Breast epithelium (tissue), 4 donors: ENCODE measurements at regions not wholly inside any gene's neighbourhood (a gene's known extent, or its start where the extent isn't known, plus 50 kb on each side); places are given as distances from the start of the nearest gene placed in this dataset.
"Not testable (repeated sequence)": the region's sequence is repeated elsewhere in the genome, so short reads cannot be mapped to it uniquely, and the experiment has no call there.

Experiments used
- DNase-seq, 2 donors: peaks; one replicate each; pipeline ENCODE4 v3.0.0-alpha.2; 2019; ENCODE audit warnings: low spot score in 2 of 2
- H3K27ac ChIP-seq, 2 donors: fragments of 200-600 bp; sonication (generic) in 1 of 2; one replicate each; pipeline ENCODE4 v1.5.1; 2016 to 2019; ENCODE audit warnings: mild to moderate bottlenecking in 1 of 2
- H3K27me3 ChIP-seq, 2 donors: fragments of 200-600 bp; sonication (generic) in 1 of 2; one replicate each; pipeline versions ENCODE4 v1.5.1 to v1.6.0; 2017 to 2019; ENCODE audit warnings: control low read depth in 1 of 2, mild to moderate bottlenecking in 1 of 2
- H3K36me3 ChIP-seq: fragments of 200-600 bp; one replicate; pipeline ENCODE4 v1.5.1; 2019
- H3K4me1 ChIP-seq, 2 donors: fragments of 200-600 bp; sonication (generic); one replicate each; pipeline ENCODE4 v1.5.1; 2016 to 2019; ENCODE audit warnings: control low read depth in 1 of 2
- H3K4me3 ChIP-seq, 3 donors: fragments of 200-600 bp; sonication (generic); 1 replicate in 2 of 3; 2 replicates in 1 of 3; pipeline ENCODE4 v1.5.1; 2016 to 2019; ENCODE audit warnings: mild to moderate bottlenecking in 3 of 3, moderate library complexity in 2 of 3
- H3K9me3 ChIP-seq, 2 donors: fragments of 200-600 bp; sonication (generic) in 1 of 2; one replicate each; pipeline ENCODE4 v1.5.1; 2016 to 2019; ENCODE audit warnings: control low read depth in 1 of 2
- POLR2A ChIP-seq: fragments of 450-650 bp; IDR thresholded peaks from one replicate; pipeline ENCODE4 v1.6.1; 2016; ENCODE audit warnings: antibody characterized with exemption, mild to moderate bottlenecking, moderate library complexity
- POLR2AphosphoS5 ChIP-seq, 3 donors: sonication (generic); formaldehyde crosslinking; IDR thresholded peaks; one replicate each; pipeline ENCODE4 v1.6.1; 2017; ENCODE audit warnings: antibody characterized with exemption in 3 of 3
- intact Hi-C: fragments of 100-400 bp; cut with DNase I; formaldehyde crosslinking; loops from one replicate; pipeline ENCODE4 v1.15.1; 2023; ENCODE audit warnings: low total_unique reads
- TF ChIP-seq, protein P1 (sequence below), 3 donors: fragments of 450-650 bp; IDR thresholded peaks; one replicate each; pipeline ENCODE4 v1.5.1; 2016 to 2017; ENCODE audit warnings: antibody characterized with exemption in 3 of 3, mild to moderate bottlenecking in 3 of 3, moderate library complexity in 3 of 3

DNA sequence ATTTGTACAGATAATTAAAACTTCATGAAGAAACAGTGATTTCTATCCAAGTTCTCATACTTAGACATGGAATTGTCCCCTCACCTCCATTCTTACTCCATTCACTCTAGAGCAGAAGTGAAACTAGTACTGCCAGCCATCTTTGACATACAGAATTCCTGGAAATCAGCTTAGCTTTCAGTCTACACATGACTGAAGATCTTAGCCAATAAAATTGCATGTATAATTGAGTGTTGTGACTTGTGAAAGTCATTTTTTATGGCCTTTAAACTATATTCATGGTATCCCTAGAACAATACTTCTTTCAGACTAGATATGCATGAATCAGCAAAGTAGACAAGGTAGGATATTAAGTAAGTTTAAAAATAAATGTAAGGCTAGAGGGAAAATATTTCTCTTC is 705.2 kb upstream of the ZNF608 start:
- H3K36me3 ChIP-seq: no peaks in the 10 kb centered on the region
- no peak for TF ChIP-seq POLR2A
- TF ChIP-seq POLR2AphosphoS5 (IDR thresholded peaks at IDR 0.05): no peak
- TF ChIP-seq, protein P1, sequence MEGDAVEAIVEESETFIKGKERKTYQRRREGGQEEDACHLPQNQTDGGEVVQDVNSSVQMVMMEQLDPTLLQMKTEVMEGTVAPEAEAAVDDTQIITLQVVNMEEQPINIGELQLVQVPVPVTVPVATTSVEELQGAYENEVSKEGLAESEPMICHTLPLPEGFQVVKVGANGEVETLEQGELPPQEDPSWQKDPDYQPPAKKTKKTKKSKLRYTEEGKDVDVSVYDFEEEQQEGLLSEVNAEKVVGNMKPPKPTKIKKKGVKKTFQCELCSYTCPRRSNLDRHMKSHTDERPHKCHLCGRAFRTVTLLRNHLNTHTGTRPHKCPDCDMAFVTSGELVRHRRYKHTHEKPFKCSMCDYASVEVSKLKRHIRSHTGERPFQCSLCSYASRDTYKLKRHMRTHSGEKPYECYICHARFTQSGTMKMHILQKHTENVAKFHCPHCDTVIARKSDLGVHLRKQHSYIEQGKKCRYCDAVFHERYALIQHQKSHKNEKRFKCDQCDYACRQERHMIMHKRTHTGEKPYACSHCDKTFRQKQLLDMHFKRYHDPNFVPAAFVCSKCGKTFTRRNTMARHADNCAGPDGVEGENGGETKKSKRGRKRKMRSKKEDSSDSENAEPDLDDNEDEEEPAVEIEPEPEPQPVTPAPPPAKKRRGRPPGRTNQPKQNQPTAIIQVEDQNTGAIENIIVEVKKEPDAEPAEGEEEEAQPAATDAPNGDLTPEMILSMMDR (IDR thresholded peaks at IDR 0.05): no peak
- no peaks in the 10 kb centered on the region for H3K4me1 ChIP-seq
- H3K4me3 ChIP-seq: no peak overlapping the region
- H3K9me3 ChIP-seq: no peaks in the 10 kb centered on the region
- intact Hi-C loops: no loop called here
- DNase-seq: no peak
- no peaks in the 10 kb centered on the region for H3K27me3 ChIP-seq
- no peak overlapping the region for H3K27ac ChIP-seq

DNA sequence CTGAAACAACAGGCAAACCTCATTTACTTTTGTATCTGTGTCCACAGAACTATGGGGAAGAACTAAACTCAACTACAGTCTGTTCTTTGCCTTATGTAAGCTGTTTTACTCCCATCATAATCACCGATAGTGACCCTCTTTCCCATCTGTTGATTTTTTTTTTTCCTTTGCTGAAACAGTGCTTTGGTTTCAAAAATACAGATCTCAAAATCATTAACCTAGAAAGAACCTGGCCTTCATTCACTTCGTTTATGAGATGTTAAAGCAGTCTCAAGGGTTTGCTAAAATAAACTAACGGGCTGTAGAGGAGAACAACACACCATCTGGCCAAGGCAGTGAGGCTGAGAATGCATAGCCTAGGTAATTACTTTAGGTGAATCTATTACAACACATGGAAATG is 706.6 kb upstream of the ZNF608 start:
- no peaks in the 10 kb centered on the region for H3K27me3 ChIP-seq
- no peak overlapping the region for H3K27ac ChIP-seq
- TF ChIP-seq, protein P1 (IDR thresholded peaks at IDR 0.05): no peak
- TF ChIP-seq POLR2AphosphoS5 (IDR thresholded peaks at IDR 0.05): no peak
- TF ChIP-seq POLR2A: no peak
- H3K36me3 ChIP-seq: no peaks in the 10 kb centered on the region
- intact Hi-C loops: no loop called here
- H3K4me1 ChIP-seq: no peaks in the 10 kb centered on the region
- H3K9me3 ChIP-seq: no peaks in the 10 kb centered on the region
- no peak overlapping the region for H3K4me3 ChIP-seq
- DNase-seq: no peak

DNA sequence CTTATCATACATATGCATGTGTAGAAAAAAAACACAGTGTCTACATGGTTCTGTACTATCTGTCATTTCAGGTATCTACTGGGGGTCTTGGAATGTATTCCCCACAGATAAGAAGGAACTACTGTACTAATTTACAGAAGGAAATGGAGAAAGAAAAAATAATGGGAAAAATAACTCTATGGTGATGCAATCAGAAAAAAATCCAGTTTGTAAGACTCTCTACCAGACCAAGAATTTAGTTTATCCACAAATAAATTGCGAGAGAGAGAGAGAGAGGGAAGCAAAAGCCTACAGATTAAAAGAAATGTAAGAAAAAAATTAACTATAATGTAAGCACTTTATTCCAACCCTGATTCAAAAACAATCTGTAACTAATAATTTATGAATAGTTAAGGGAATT is 708.6 kb upstream of the ZNF608 start:
- H3K4me1 ChIP-seq: no peaks in the 10 kb centered on the region
- DNase-seq: no peak
- no peaks in the 10 kb centered on the region for H3K27me3 ChIP-seq
- no peak overlapping the region for H3K4me3 ChIP-seq
- intact Hi-C loops: no loop called here
- H3K36me3 ChIP-seq: no peaks in the 10 kb centered on the region
- H3K27ac ChIP-seq: no peak overlapping the region
- TF ChIP-seq POLR2AphosphoS5 (IDR thresholded peaks at IDR 0.05) (no peak), POLR2A (no peak)
- TF ChIP-seq, protein P1 (IDR thresholded peaks at IDR 0.05): no peak
- H3K9me3 ChIP-seq: no peaks in the 10 kb centered on the region

DNA sequence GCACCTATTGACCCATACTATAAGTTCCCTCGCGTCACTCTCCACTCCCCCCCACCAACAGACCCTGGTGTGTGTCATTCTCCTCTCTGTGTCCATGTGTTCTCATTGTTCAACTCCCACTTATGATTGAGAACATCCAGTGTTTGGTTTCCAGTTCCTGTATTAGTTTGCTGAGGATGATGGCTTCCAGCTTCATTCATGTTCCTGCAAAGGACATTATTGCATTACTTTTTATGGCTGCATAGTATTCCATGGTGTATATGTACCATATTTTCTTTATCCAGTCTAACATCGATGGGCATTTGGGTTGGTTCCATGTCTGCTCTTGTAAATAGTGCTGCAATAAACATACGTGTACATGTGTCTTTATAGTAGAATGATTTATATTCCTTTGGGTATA is 709.6 kb upstream of the ZNF608 start:
- H3K4me3 ChIP-seq, H3K36me3 ChIP-seq, H3K4me1 ChIP-seq, H3K27ac ChIP-seq, intact Hi-C loops, H3K27me3 ChIP-seq, DNase-seq, H3K9me3 ChIP-seq: not testable (repeated sequence)

DNA sequence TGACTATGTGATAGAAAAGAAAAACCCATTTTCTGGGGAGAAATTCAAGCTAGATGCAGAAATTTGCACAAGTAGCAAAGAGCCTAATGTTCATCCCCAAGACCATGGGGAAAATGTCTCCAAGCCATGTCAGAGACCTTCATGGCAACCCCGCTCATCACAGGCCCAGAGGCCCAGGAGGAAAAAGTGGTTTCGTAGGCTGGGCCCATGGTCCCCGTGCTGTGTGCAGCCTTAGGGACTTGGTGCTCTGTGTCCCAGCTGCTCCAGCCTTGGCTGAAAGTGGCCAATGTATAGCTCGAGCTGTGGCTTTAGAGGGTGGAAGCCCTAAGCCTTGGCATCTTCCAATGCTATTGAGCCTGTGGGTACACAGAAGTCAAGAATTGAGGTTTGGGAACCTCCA is 711.2 kb upstream of the ZNF608 start:
- intact Hi-C loops: no loop called here
- TF ChIP-seq POLR2AphosphoS5 (IDR thresholded peaks at IDR 0.05): no peak
- TF ChIP-seq, protein P1 (IDR thresholded peaks at IDR 0.05): no peak
- no peak for TF ChIP-seq POLR2A
- H3K4me1 ChIP-seq: no peaks in the 10 kb centered on the region

DNA sequence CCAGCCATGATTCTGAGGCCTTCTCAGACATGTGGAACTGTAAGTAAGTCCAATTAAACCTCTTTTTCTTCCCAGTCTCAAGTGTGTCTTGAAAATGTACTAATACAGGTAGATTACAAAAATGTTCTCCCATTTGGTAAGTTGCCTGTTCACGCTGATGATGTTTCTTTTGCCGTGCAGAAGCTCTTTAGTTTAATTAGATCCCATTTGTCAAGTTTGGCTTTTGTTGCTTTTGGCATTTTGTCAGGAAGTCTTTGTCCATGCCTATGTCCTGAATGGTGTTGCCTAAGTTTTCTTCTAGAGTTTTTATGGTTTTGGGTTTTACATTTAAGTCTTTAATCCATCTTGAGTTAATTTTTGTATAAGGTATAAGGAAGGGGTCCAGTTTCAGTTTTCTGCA is 712.5 kb upstream of the ZNF608 start:
- H3K4me3 ChIP-seq, intact Hi-C loops, H3K36me3 ChIP-seq, H3K27me3 ChIP-seq, H3K27ac ChIP-seq, H3K4me1 ChIP-seq, H3K9me3 ChIP-seq, DNase-seq: not testable (repeated sequence)

More for the DNA sequence above, 711.2 kb upstream of the ZNF608 start:
- no peak overlapping the region for H3K27ac ChIP-seq
- no peak overlapping the region for H3K4me3 ChIP-seq
- DNase-seq: no peak
- no peaks in the 10 kb centered on the region for H3K27me3 ChIP-seq
- no peaks in the 10 kb centered on the region for H3K9me3 ChIP-seq
- H3K36me3 ChIP-seq: no peaks in the 10 kb centered on the region
